ENCODE measurements at regions not wholly inside any gene's neighbourhood (a gene's known extent, or its start where the extent isn't known, plus 50 kb on each side); places are given as distances from the start of the nearest gene placed in this dataset.
"Not testable (repeated sequence)": the region's sequence is repeated elsewhere in the genome, so short reads cannot be mapped to it uniquely, and the experiment has no call there.

DNA sequence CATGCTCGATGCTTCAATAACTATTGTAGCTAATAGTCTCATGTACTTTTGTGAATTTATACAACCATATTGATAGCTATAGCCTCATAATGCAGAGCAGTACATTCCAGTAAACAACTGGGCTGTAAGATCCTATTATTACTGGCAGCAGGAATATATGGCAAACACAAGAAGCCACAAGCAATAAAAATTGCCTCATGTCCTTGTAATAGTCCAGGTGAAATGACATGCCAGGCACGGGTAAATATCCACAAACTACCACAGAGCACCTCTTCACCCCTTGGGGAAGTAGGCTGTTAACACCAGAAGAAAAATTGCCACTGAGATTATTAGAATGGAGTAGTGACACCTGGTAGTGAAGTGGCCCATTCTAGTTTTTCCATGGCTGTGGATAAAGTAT is 158.3 kb downstream of the MTX2 start:
- DNase-seq = no peak

DNA sequence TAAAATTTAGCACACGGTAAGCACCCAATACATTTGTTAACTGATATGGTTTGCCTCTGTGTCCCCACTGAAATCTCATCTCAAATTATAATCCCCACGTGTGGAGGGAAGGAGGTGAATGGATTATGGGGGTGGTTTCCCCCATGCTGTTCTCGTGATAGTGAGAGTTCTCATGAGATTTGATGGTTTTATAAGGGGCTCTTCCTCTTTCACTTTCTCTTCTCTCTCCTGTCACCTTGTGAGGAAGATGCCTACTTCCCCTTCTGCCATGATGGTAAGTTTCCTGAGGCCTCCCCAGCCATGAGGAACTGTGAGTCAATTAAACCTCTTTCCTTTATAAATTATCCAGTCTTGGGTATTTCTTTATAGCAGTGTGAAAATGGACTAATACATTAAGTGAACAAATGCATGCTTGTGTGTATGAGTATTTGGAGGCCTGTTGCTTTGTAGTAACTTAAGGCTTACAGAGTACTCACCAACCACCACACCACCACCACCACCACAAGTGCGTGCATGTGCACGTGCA is 159.8 kb downstream of the MTX2 start:
- DNase-seq = not testable (repeated sequence)

DNA sequence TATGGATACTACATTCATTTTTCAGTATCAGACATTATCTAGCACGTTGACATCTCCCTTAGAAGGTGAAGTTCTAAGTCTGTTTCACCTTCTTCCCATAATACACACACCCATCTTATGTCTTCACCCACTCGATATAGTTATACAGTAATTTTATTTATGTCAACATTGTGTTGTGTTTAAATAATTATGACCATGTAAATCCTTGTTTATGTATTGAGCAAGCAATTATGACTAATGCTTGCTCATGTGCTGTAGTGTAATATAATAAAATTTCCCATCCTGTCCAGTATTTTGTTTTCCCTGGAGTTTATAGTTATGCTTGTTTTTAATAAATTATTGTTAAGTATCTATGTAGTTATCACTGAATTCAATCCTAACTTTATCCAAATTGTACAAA is 163.2 kb downstream of the MTX2 start:
- DNase-seq = no peak

DNA sequence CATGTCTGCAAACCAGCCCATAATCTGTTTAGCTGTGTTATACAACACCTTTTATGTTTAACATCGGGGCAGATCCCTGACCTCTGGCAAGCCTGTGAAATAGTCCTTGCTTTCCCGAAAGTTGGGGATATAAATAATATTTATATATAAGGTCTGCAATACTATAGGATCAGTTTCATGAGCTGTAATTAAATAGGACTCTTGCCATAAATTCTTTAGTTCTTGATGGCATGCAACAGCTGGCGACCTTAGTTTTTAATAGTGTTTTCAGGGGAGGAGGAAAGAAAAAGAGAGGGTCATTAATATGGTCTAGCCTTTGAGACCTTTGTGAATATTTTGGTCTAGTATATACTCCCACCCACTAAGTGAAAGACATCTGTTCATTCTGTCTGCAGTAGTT is 166.5 kb downstream of the MTX2 start:
- DNase-seq = peak; percentile 48

DNA sequence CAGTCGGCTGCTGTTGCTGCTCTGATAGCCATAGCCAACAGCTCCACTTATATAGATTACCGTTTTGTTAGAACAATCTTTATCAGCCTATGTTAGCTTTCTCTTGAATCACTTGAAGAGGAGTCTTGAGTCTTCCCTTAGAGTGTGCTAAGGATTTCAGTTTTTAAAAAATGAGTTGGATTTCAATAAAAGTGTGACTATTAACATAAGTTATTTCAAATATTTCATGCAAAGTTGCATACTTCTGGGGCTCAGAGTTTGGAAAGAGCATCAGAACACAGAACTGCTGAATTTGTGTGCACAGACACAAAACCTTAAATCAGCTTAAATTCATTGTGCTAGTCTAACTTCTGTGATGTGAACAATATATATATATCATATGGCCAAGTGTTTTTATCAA is 174.7 kb downstream of the MTX2 start:
- DNase-seq = no peak

DNA sequence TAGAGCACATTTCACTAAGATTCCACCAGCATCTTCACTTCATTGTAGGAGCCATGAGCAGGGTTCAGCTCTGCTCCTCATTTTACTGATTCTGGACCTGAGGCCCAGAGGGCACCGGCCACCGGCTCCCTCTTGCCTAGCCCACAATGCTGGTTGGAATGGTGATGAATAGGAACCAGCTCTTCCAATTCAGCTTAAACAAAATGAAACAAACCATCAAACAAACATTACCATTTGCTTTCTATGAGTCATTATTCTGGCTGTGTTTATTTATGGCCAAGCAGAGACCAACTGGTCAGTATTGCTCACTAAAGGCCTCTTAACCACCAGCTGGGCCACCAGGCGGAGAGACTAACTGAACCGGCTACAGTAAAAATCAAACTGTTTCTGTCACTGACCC is 176.7 kb downstream of the MTX2 start:
- DNase-seq = no peak

DNA sequence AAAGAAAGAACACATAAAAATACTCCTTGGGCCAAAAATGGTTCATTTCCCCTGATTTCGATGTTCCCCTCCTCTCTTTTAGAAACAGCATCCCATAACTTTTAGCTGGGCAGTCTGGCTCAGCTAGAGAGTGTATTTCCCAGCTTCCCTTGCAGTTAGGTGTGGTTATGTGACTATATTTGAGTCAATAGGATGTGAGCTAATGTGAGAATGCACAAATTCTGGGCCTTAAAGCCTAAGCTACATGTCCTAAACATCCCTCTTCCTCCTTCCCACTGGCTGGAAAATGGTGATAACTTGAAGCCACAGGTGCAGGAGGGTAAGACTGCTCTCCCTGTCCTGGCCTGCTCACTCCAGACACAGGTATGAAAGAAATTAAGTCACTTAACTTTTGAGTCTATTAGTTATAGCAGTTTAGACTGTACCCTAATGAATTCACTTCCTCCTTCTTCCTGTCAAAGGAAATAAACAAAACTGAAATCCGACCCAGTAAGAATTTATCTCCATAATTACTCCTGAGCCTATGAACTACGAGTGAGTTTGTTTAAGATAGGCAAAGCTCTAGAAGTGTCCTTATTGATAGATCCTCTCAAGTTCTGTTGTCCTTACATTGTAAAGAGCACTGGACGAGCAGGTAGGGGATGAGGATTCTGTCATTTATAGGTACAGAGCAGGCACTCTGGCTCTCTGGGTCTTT is 177.6 kb downstream of the MTX2 start:
- DNase-seq = no peak

DNA sequence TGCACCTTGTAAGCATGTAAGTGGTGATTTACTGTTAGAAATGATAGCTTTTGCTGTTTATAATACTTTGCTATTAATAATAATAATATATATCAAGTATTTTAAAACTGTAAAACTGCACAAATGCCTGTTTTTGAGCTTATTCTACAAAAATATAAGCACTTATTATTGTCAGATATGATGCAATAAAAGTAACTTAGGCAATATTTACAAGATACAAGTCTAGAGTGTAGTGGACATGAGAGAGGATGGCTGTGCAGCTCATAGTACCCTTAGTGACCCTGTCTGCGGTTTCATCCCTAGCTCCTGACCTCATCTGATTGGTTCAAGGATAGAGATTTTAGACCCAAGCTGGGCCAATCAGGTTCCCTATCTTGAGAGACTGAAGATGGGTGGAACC is 178.4 kb downstream of the MTX2 start:
- DNase-seq = no peak

DNA sequence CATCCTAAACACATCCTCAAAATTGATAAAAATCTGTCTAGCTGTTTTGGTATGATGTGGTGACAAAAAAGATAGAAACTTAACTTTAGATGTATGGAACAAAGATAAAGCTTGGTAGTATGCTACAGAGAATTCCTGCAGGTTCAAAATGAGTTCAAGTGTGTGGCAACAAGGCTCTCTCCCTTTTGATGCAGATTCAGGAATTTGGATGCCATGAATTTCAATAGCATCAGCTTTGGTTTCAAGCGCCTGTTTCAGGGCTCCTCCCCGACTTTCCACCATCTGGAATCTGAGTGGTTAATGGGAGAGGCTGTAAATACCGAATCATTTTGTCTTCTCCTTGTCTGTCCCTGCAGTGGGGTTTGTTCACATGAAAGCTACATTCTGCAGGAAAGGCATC is 180.6 kb downstream of the MTX2 start:
- no peak for DNase-seq

DNA sequence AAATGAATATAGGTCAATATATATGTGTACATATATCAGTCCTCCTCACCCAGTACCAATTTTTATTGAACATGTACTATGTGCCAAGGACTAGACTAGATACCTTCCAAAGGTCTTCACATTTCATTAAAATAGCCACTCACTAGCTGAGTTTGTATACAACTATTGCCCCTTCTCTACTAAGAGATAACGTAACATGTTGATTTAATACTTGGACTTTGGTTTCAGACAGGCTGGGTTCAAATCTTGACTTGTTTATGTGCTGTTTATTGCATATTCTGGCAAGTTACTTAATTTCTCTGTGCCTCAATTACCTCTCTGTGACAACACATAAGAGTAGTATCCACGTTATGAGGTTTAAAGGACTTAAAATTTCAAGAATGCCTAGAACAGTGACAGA is 184.5 kb downstream of the MTX2 start:
- no peak for DNase-seq

DNA sequence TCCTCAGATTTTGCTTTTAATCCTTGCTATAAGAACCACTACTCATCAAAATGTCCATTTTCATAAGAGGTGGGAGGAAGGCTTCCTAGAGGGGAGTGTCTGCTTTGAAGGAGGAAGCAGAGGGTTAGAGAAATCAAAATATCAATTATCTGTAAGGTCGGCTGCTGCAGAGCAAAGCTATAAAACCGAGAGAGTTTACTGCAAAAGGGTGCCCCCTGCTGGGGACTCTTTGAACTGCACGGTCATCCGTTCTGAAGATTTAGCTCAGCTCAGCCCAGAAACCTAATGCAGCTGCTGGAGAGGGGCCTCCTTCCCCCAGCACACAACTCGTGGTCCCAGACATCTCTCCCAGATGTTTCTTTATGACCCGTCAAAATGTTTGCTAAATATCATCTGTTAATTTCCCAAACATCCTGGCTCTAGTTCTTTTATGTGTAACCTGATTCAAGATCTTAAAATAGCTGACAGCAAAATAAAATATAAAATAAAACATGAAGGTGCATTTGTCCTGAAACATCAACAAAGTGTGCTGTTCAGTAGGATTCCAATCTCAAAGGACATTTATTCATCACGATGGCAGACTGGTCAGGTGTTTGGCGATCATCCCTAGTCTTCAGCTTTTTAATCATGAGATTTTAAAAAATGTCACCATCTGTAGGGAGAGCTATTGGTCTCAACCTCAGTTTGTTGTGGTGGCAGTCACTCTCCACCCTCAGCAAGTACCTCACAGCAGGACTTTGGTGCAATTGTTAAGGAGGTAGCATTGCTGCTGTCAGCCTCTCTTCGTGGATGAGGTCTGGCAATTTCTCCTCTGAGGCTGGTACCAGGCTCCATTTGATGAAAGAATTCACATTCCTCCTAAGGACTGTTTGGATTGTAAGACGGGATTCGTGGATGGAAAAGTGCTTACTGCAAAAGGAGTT is 185.9 kb downstream of the MTX2 start:
- DNase-seq = peak; percentile 95

DNA sequence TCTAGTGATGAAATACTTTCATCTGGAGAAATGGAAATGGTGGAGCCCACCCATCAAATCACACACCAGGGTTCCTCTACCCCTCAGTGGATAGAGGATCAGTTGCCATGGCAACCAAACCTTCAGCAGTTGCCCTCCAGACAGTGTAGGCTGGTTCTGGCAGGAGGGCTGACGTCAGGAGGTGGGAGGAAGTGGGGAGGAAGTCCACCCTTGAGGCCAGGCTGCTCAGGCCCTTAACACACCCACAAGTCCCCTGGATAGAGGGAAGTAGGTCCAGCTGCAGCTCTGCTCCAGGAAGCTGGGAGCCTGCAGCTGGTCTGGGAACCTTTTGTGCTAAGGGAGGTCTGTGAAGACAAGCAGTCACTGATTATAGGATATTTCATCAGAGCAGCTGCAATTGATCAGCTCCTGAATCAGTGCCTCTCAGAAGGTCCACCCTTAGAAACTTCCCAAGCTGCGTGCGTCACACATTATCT is 186.6 kb downstream of the MTX2 start:
- DNase-seq = peak; percentile 82

DNA sequence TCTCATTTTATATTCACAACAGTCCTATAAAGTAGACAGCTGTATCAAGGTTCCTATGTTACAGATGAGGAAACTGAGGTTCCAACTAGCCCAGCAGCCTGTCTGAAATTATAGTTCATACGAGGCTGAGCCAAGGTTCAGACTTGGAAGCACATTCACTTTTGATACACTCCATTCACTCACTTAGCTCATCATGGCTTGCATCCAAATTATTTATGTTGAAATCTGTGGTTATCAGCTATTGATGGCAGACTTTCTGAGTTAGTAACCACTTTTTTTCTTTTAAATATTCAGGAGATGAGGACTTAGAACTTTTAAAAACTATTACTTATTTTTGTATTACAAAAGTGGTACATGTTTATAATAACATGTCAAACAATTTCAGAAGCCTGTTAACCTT is 188.2 kb downstream of the MTX2 start:
- DNase-seq = no peak

DNA sequence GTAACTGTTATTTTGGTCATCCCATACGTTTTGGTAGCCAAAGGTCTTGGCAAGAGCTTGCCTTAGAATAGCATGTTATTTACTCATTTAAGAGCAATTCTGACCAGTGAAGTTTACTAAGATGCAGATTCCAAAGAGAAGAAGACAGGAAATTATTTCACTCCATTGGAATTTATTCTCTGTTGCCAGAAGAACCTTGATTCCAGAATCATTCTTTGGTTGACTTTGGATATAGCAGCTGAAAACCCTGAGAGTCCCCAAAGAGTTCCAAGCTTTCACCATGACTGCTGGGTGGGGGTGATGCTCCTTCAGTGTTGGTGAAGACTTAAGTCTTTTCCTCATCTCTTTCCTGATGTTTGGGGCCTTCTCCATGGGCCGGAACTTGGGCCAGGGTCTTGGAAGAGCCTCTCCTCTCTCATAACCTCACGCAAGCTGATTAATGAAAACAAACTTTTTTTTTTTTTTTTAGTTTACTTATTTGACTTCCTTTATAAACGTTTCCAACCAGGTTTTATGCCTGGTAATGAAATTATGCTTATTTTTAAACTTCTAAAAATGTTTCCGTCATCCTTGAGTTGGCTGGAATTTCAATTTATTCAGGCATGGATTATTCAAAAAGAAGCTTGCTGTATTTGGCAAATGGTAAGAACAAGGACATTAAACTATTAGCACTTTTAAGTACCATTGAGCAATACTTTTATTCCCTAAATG is 192.0 kb downstream of the MTX2 start:
- peak; percentile 37 for DNase-seq

DNA sequence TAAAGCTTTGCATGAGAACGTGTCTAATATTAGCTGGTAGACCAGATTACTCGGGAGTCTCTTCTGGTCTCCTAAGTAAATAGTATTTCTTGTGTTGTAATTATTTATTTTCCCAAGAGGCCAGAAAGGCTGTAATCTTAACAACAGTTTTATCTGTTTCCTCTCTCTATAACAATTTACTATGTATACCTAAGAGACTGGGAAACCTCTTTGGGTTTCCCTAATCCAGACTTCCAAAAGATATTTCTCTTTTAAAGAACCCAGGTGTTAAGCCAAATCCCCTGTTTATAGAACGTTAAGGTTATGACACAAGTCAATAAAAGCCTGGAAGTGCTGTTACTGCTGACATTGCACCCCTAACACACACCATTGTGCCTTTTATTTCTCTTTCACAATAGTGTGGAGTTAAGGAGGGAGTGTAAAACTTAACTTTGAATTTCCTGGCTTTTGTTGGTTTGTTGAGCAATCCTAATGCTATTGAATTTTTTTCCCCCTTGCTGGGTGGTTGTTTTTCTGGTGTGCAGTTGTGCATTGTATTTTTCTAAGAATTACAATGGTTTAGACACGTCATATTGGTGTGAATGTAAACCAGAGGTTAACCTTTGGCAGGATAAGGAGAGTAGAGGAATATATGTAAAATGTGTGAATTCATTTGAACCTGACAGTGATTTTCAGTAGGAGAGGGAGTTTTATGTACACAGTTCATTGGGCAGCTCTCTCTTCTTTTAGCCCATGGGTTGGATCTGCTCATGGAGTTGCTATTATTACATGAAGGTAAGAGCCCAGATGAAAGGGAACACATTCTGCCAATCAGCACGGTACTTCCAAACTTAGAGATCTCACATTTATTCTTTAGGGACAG is 192.8 kb downstream of the MTX2 start:
- peak; percentile 29 for DNase-seq

DNA sequence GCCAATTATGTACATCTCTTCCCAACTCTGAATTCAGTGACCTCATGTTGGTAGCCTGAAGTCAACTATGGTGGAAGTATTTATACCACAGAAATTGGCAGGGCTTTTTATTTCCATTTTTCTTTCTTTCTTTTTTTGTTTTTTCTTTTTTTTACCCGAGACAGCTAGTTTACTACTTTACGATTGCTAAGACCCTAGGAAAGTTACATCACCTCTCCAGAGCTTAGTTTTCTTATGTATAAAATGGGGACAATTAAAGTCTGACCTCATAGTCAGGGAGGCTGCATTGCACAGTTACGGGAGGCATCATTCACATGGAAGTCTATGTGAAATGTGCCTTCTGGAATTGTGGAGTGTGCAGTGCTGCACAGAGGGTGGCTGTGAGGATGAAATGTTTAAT is 194.3 kb downstream of the MTX2 start:
- no peak for DNase-seq

DNA sequence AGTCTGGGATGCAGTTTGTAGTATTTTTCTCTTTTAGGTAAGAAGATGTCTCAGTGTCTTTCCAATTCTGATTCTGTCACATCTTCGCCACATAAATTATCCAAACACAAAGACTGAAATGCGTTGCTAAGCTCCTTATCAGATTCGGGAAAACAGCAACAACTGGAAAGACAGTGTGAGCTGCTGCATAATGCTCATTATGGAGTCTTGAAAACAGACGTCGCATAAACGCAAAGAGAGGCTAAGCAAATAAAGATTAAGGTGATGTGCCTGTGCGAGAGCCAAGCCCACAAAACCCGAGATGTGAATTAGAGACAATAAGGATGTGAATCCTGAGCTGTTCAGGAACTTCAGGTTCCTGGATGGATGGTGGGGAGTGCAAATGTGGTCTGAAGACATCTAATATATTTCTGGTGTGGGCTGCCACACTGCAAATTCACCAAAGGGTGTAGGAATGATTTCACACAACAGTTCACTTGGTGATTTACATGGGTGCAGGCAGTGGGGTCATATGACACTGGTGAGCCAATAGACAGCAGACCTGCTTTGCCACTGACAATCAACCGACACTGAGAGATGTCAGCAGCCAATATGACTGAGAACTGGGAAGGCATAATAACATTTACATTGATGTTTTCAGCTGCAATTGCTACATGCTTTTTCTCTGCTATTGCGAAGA is 195.8 kb downstream of the MTX2 start:
- no peak for DNase-seq

DNA sequence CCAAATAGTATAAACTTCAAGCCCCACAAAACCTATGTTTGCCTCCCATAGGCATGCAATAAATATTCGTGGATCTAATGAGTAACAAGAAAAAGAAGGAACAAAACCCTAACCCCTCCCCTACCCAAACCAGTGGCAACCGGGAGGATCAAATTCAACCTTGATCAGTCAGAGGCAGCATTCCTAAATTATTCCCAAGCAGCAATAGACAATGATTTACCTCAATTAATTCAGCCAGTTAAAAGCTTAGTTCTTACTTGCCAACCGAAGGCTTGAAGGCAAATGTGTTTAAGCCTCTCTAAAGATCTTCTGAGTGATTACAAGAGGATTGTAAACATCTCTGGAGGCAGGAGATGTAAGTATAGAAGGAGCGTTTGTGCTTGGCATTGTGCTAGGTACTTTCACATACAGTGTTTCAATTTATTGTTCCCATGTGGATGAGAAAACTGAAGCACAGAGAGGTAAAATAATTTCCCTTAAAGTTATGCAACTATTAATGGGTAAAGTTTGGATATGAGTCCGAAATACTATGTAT is 197.7 kb downstream of the MTX2 start:
- no peak for DNase-seq

DNA sequence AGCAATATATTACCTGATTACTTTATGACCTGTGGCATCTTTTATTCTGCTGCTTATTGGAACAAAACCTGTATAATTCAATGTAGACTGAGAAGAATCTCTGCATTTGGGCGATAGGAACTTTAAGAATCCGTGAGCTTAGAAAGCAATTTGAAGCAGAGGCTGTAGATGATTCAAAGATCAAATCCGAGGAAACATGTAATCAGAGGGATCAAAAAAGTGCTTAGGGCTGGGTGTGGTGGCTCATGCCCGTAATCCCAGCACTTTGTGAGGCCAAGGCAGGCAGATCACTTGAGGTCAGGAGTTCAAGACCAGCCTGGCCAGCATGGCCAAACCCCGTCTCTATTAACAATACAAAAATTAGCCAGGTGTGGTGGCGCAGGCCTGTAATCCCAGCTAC is 198.4 kb downstream of the MTX2 start:
- DNase-seq = no peak

DNA sequence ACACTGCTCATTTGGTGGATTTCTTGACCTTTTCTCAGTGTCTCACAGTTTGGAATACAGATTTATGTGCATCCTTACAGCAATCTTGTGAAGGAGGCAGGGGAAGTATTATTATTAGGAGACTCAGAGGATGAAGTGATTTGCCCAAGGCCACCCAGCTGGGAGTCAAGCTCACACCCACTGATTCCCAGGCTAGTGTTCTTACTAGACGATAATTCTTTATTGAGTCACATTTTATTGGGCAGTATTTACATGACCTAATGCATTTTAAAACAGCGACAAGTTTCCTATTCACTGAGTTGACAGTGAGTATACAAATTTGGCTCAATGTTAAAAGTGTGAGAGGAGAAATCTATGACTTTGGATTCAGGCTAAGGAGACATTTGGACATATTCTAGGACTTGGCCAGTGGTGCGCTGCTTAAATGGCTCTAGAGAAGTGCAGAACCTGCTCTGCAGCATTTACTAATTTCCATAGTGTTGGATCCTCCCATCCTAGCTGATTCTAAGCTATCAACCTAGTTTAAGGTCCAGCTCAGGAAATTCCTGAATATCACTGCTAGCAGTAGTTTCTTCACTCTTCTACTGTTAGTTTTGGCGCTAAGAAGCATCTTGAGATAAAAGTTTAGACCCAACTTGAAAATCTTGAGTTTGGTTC is 199.3 kb downstream of the MTX2 start:
- no peak for DNase-seq
